ENCODE measurements at regions not wholly inside any gene's neighbourhood (a gene's known extent, or its start where the extent isn't known, plus 50 kb on each side); places are given as distances from the start of the nearest gene placed in this dataset.

DNA sequence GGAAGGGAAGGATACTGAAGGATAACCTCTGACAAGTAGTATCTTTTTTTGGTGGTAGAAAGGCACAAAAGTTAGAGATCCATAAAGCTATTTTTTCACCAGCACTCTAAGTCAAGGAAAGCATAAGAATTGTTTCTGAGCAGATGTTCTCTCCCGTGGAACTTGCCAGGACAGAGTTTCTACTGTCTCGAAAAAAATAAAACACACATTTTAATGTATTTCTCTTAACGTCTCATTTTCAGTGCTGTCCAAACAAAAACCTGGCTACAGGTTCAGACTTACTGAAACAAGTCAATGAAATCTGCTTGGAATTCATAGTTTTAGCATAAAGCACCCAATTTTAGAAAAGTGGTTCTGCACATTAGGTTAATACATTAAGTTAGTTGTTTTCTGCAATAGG lies 338.3 kb downstream of the LTN1 start:
- H3K27me3 ChIP-seq (ENCODE audit: control insufficient read depth, insufficient read depth, low read length, poor library complexity, severe bottlenecking): no peaks in the 10 kb centered on the region
- H3K36me3 ChIP-seq (ENCODE audit: control insufficient read depth, insufficient read depth, low read length): no peaks in the 10 kb centered on the region
- 96 to 100% methylated on average over 3 of the region's 3 CpGs for WGBS, 2 experiments (ENCODE audit: insufficient coverage in 1 of 2, insufficient read length in 1 of 2)
- Mint-ChIP-seq H3K4me3 (no peak overlapping the region), H3K36me3 (ENCODE audit: low read depth) (no peaks in the 10 kb centered on the region), H3K9me3 (no peaks in the 10 kb centered on the region), H3K27ac (no peak overlapping the region), H3K4me1 (peaks cover 4% of the 10 kb centered on the region), H3K27me3 (ENCODE audit: insufficient read depth) (no peaks in the 10 kb centered on the region)
- TF ChIP-seq CTCF (conservative IDR thresholded peaks at IDR 0.05): no peak
- no peak overlapping the region for H3K27ac ChIP-seq (ENCODE audit: low read depth, low read length)
- H3K9ac ChIP-seq (ENCODE audit: extremely low read depth, low read length, poor library complexity, severe bottlenecking): no peak overlapping the region
- no peak for DNase-seq
- no peak overlapping the region for H3K4me3 ChIP-seq (ENCODE audit: low read length)
- no peaks in the 10 kb centered on the region for H3K9me3 ChIP-seq (ENCODE audit: control insufficient read depth, low read length)
- H3K4me1 ChIP-seq (ENCODE audit: control insufficient read depth, insufficient read depth, low read length): no peaks in the 10 kb centered on the region

GRCh38 chr21:28644762-28645161 lies 347.9 kb downstream of the LTN1 start:
- H3K27ac ChIP-seq (ENCODE audit: low read depth, low read length): no peak overlapping the region
- Mint-ChIP-seq H3K4me1 (peaks cover 13% of the 10 kb centered on the region), H3K27ac (no peak overlapping the region), H3K36me3 (ENCODE audit: low read depth) (no peaks in the 10 kb centered on the region), H3K9me3 (no peaks in the 10 kb centered on the region), H3K27me3 (ENCODE audit: insufficient read depth) (no peaks in the 10 kb centered on the region), H3K4me3 (no peak overlapping the region)
- H3K9ac ChIP-seq (ENCODE audit: extremely low read depth, low read length, poor library complexity, severe bottlenecking): no peak overlapping the region
- H3K27me3 ChIP-seq (ENCODE audit: control insufficient read depth, insufficient read depth, low read length, poor library complexity, severe bottlenecking): no peaks in the 10 kb centered on the region
- whole genome bisulfite sequencing, 2 experiments (ENCODE audit: insufficient coverage in 1 of 2, insufficient read length in 1 of 2): 91 to 100% methylated on average over 1 of the region's 1 CpG
- no peak overlapping the region for H3K4me3 ChIP-seq (ENCODE audit: low read length)
- DNase-seq: no peak
- TF ChIP-seq CTCF (conservative IDR thresholded peaks at IDR 0.05): no peak
- no peaks in the 10 kb centered on the region for H3K4me1 ChIP-seq (ENCODE audit: control insufficient read depth, insufficient read depth, low read length)
- no peaks in the 10 kb centered on the region for H3K9me3 ChIP-seq (ENCODE audit: control insufficient read depth, low read length)
- H3K36me3 ChIP-seq (ENCODE audit: control insufficient read depth, insufficient read depth, low read length): no peaks in the 10 kb centered on the region

DNA sequence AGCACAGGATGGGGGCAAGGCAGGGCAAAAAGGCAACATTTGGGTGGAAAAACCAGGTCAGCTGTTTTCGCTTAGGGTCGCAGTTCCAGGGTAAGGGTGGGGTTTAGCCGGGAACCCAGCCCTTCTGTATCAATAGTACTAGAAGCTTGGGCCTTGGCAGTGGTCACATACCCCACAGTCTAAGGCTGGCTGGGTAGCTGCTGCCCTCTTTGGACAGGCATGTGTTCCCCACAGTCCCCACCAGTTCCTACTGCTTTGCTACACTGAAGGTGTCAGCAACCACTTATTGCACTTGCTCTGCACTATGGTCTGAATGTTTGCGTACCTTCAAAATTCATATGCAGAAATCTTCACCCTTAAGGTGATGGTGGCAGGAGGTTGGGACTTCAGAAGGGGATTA lies 349.8 kb downstream of the LTN1 start:
- H3K36me3 ChIP-seq (ENCODE audit: control insufficient read depth, insufficient read depth, low read length): no peaks in the 10 kb centered on the region

More for the DNA sequence above, 349.8 kb downstream of the LTN1 start:
- Mint-ChIP-seq H3K4me3 (no peak overlapping the region), H3K27ac (no peak overlapping the region), H3K4me1 (peaks cover 15% of the 10 kb centered on the region), H3K27me3 (ENCODE audit: insufficient read depth) (no peaks in the 10 kb centered on the region), H3K36me3 (ENCODE audit: low read depth) (no peaks in the 10 kb centered on the region), H3K9me3 (no peaks in the 10 kb centered on the region)
- H3K27me3 ChIP-seq (ENCODE audit: control insufficient read depth, insufficient read depth, low read length, poor library complexity, severe bottlenecking): no peaks in the 10 kb centered on the region
- no peak overlapping the region for H3K27ac ChIP-seq (ENCODE audit: low read depth, low read length)
- no peak overlapping the region for H3K9ac ChIP-seq (ENCODE audit: extremely low read depth, low read length, poor library complexity, severe bottlenecking)
- H3K9me3 ChIP-seq (ENCODE audit: control insufficient read depth, low read length): no peaks in the 10 kb centered on the region
- no peak for DNase-seq
- TF ChIP-seq CTCF (conservative IDR thresholded peaks at IDR 0.05): no peak
- 91 to 100% methylated on average over 3 to 4 of the region's 4 CpGs for WGBS, 2 experiments (ENCODE audit: insufficient coverage in 1 of 2, insufficient read length in 1 of 2)
- H3K4me1 ChIP-seq (ENCODE audit: control insufficient read depth, insufficient read depth, low read length): no peaks in the 10 kb centered on the region
- no peak overlapping the region for H3K4me3 ChIP-seq (ENCODE audit: low read length)

All from endodermal cell (in vitro differentiated cells).